NCI-H1436 treated with DMSO at 0.1 percent for 48 hours (cell line): ENCODE measurements at regions not wholly inside any gene's neighbourhood (a gene's known extent, or its start where the extent isn't known, plus 50 kb on each side); places are given as distances from the start of the nearest gene placed in this dataset.

Experiments used
- DNase-seq: peaks from one replicate; lab custom pipeline; 2025; lab: John Stamatoyannopoulos, UW

GRCh38 chr21:41651830-41652229 lies 115.0 kb downstream of the RIPK4 start:
- DNase-seq: no peak

- DNase-seq: no peak
These were observed 115.4 kb downstream of the RIPK4 start for GRCh38 chr21:41651406-41651805.

GRCh38 chr21:41650526-41651145 lies 116.2 kb downstream of the RIPK4 start:
- no peak for DNase-seq

DNA sequence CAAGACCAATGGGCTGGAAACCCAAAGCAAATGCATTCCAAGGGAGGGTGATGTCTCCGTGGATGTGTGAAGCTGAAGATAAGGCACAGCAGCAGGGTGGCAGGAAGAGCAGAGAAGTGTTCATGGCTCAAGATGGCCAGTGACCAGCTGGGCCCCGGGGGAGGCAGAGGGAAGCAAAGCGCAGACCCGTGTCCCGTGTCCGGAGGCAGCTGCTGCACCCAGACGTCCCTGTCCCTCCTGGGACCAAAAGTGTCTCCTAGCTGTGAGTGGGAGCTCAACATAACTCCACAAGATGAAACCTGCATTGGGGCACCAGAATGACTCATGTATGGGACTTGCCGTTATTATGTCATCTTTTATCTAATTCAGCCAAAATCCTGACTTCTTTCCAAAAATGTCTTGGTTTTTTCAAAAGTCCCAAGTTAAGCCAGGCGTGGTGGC lies 118.2 kb downstream of the RIPK4 start:
- DNase-seq: no peak

DNA sequence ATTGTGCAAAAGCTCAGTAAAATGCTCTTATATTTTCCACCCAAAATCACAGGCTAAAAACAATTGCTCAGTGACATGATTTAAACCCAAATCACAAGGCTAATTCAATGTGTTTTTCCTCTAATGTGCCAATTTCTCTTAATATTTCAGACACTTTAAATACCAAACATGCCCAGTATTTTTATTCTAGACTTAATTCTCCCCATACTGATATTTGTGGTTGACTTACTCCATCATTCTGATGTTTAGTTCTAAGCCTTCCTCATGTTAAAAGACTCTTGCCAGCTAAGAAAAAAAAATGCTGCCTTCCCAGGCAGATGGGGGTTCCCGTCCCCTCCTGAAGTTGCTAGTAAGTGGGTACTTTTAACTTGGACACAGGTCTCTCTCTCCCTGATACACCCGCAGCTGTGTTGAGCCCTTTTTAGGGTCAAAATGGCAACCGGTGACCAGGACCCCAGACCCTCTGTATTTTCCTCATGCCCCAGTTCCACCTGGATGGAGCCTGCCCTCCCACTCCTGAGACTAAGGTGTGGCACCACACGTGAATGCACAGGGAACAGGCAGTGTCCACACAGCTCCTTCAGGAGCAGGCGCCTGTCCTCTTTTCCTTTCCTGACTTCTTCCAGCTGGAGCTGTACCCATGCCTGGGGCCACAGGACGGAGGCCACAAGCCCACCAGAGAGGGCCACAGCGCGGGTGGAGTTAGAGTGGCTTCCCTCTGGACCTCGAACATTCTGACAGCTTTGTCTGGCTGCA lies 118.9 kb downstream of the RIPK4 start:
- no peak for DNase-seq

DNA sequence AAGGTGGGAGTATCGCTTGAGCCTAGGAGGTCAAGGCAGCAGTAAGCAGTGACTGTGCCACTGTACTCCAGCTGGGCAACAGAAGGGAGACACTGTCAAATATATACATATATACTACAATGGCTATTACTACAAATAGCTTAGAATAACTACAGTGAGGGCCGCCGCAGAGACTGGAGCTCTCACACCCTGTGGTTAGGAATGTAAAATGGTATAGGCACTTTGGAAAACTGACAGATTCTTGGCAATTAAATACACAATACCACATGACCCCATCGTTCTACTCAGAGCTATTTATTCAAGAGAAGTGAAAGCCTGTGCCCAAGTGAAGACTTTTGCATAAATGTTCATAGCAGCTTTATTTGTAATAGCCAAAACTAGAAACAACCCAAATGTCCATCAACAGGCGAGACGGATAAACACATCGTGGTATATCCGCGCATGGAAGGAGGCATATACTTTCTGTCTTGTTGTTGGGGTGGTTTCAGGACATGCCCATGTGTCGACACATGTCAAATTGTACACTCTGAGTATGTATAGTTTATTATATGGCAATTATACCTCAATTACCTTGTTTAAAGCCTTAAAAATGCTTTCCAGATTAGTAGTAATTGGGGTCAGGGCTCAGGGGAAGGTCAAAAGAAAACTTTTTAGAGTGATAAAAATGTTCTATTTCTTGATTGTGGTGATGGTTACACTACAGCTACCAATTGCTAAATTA lies 123.4 kb downstream of the RIPK4 start:
- no peak for DNase-seq

GRCh38 chr21:41641821-41642701 lies 124.8 kb downstream of the RIPK4 start:
- DNase-seq: no peak

DNA sequence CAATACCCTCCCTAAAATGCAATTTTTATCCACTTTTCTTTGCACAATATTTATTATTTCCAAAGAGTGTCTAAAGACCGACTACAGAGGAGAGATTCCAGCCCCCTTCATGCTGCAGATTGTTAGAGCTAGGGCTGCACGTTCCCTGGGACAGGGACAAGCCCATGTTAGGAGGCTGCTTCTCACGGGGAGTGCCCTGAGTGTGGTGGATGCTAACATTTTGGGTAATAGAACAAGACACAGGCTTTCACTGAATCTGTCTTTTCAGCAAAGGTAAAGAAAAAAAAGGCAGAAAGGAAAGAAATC lies 125.4 kb downstream of the RIPK4 start:
- DNase-seq: no peak

GRCh38 chr21:41640748-41641509 lies 125.9 kb downstream of the RIPK4 start:
- DNase-seq: no peak

- no peak for DNase-seq
These were observed 127.1 kb downstream of the RIPK4 start for GRCh38 chr21:41639766-41640165.

GRCh38 chr21:41639336-41639735 lies 127.5 kb downstream of the RIPK4 start:
- no peak for DNase-seq

GRCh38 chr21:41638201-41638790 lies 128.6 kb downstream of the RIPK4 start:
- DNase-seq: no peak

GRCh38 chr21:41636636-41637630 lies 129.0 kb upstream of the TMPRSS2 start:
- no peak for DNase-seq

GRCh38 chr21:41635874-41636273 lies 127.9 kb upstream of the TMPRSS2 start:
- no peak for DNase-seq

- no peak for DNase-seq
These were observed 126.9 kb upstream of the TMPRSS2 start for GRCh38 chr21:41634858-41635257.

DNA sequence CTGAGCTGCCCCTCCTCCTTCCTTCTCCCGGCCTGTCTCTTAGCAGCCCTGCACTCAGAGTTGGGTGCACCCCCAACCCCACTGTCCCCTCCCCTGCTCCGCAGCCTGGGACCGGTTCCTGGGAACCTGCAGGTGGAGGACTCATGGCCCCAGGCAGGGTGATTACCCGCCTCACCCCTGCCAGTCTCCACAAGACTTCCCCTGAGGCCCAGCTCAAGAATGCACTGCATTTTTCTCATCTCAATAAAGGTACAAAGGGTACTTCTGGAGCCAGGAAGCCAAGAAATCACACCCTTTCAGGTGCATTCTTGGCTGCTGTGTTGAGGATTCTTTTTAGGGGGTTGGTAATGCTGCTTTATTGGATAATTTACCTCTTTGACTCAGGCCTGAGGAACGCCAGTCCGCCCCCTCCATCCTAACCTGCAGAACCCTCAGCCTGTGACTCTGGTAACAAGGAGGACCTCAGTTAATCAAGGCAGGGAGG lies 126.3 kb upstream of the TMPRSS2 start:
- DNase-seq: no peak

GRCh38 chr21:41633627-41634026 lies 125.7 kb upstream of the TMPRSS2 start:
- DNase-seq: no peak

DNA sequence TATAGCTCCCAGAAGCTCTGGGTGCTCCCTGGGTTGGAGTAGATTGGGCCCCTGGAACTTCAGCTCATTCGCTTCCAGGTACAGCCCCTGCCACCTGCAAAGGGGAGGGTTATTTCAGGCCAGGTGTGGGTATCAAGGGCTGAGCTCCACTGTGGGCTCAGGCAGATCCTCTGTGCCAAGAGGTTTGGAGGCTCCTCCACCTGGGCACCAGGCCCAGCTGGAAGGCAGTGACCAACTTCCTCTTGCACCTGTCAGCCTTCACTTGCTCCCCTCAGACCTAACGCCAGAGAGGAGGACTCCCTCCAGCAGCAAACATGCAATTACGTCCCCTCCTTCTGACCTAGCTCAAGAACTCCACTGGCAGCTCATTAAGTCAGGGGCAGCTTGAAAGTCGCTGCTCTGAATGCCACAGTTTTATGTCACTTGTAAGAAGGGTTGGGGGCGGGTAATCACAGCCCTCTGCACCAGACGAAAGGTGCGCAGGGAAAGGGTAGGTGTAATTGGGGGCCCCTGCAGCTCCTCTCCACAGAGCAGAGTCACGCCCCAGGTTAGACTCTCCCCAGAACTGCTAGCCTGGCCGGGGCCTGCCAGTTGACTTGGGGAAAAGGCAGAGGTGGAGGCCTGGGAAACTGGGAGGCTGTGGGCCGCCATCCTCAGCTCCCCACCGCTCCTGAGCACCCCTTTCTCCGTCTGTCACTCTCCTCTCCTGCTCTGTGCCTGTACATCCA lies 125.0 kb upstream of the TMPRSS2 start:
- no peak for DNase-seq
